Fibroblast of peridontal ligament (primary cell): ENCODE measurements at regions not wholly inside any gene's neighbourhood (a gene's known extent, or its start where the extent isn't known, plus 50 kb on each side); places are given as distances from the start of the nearest gene placed in this dataset.

Experiments
- DNase-seq: peaks from one replicate; pipeline ENCODE4 v3.0.0-alpha.2; 2010; ENCODE audit errors: extremely low read depth

DNA sequence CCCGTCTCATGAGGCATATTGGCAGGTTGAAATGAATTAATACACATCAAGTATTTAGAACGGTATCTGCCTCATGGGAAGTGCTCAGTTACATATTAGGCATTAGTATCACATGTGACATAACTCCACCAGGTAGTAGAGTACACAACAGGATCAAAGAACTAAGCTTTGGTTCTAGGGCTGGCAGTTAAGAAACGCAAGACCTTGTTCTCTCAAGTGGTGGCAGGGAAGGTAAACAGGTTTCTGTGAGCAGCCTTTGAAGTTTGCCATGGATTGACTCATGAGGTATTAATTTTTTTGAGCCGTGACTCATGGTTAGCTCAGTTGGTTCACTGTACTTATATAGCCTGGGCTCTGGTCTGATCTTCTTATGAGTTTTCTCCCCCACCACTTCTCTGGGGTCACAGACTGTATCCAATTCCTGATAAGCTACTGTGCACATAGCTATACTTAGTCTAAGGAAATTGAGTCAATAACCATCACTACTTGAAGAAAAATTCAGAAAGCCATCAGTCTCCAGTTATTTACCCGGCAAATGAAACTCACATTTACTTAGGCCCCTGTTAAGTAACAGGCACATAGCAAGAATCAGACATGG is 155.6 kb upstream of the STT3B start:
- DNase-seq: peak; percentile 47

DNA sequence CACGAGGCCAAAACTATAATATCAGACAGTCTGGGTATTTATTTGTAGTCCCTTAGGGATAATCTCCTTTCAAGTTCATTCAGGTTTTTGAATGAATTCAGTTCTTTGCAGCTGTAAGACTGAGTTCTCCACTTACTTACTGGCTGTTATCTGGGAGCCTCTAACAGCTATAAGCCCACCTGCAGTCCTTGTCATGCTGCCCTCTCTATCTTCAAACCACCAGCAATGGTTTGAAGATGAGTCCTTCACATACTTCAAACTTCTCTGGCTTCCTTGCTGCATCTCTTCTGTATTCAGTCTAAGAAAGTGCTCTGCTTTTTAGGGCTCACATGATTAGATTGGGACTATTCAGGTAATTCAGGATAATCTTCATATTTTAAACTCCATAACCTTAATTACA is 154.5 kb upstream of the STT3B start:
- no peak for DNase-seq

DNA sequence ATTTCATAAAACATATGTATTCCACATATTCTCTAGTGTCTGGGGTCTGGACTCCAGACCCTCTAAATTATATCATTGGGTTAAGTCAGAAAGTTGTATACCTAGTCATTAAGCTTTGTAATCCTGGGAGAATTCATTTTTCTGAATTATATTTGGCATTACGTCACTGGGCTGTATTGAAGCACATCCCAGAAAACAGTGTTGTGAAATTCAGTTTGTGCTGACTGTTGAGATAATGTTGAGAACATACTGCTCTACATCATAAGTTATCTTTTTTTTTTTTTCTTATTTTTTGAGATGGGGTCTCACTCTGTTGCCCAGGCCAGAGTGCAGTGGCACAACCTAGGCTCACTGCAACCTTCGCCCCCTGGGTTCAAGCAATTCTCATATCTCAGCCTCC is 153.1 kb upstream of the STT3B start:
- no peak for DNase-seq

DNA sequence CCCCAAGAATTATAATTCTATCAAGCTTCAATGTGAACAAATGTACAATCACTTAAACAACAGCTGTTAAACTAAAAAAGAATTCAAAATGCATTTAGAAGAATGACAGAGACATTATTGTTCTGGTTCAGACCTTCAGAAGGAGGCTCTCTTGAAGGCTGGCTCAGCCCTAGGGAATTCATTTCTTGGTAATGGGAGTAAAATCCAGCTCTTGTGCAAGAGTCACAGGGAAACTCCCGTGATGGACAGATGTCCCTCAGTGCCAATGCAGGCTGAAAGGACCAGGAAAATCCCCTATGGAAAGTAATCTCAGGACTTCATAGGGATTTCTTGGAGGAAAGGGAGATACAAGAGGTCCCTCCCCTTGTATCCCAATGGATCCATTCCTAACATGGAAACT is 149.9 kb upstream of the STT3B start:
- no peak for DNase-seq

DNA sequence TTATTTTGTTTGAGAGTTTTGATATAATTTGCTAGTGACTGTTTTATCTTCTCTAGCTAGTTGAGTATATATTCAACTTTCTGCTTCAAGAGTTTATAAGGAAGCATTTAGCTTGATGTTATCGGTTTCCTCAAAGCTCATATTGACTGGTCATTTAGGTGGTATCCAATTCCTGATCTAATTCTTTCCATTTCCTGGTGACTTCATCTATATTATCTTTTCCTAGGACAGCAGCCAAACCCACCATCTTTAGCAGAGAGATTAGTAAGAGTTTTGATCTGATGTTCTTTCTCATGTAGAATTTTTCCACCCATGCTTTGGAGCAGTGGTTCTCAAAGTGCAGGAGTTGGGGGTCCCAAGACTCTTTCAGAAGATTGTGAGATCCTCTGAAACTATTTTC is 148.6 kb upstream of the STT3B start:
- no peak for DNase-seq

DNA sequence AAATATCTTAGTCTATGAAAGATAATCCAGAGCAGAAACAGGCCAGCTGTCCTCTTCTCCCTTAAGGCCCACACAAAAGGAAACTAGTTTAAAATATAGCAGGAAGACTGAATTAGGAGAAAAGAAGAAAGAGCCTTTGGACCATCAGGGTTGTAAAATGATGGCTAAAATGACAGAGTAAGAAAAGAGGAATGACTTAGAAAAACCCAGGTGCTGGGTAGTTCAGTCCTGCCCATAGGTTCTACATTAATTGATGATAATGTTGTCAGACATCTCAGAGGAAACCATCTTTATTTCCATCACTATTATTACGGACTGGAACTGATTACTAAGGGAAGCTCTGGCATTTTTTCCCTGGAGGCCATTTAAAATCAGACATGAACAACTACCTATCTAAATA is 142.8 kb upstream of the STT3B start:
- DNase-seq: no peak

DNA sequence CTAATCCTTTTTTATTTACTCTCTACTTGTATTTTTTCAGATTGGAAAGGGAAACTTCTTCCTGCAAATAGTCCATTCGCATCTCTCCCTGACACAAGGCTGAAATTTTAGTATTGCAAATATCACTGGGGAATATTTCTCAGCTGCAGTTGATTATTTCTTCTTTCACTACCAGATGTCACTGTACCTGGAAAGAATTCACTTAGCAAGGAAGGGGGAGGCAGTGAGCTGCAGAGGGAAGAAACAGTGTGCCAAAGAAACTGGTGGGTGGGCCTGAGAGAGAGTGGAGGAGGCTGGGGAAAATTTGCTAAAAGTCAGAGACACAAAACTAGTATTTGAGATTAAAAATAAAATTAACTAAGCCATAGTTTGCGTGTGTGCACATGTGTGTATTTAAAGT is 142.3 kb upstream of the STT3B start:
- no peak for DNase-seq

DNA sequence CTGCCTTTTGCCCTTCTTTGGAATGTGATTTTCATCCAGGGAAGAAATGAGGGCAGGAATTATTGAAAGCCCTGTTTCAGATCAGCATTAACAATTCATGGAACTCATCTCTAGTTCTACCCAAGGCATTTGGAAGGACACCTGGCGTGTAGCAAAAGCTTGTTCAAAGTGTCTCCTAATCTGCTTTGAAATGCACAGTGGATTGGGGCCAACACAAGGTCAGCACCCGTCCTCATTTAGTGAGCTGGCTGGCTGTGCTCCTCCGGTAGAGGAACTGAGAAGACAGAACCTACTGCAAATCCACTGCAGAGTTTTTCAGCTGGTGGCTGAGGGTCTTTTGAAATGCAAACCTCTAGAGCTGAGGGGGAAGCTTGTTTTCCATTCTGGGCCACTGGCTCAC is 141.6 kb upstream of the STT3B start:
- no peak for DNase-seq

DNA sequence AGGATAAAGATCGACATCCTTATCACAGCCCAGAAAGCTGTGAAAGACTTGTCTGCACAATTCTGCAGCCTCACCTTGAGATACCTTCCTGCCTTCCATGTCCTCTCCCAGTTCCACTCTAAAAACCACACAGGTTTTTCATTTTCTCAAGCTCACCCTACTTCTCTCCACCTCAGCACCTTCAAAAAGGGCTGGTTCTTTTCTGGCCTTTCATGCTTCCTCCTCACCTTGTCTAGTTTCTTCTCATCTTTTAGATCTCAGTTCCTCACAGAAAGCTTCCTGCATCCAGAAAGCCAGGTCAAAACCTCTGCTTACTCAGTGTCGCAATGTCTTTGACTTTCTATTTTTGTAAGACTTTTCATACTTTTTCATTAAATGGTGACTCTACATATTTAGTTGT is 140.2 kb upstream of the STT3B start:
- no peak for DNase-seq

DNA sequence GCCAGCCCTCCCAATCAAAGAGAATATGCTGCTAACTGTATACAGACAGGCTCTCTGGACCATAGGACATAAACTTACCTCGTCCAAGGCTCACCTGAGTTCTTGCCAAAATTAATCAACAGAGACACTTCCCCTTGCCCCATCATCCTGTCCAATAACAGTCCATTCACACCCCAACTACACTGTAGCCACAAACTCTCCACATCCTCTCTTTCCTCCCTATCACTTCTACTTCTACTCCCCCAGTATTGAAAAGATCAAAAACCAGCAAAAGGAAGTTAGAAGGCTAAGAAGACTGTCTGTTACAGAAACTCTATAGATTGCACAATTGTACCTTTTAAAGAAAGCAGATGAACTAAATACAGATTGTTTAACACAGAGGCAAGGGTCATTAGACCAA is 133.5 kb upstream of the STT3B start:
- DNase-seq: no peak

DNA sequence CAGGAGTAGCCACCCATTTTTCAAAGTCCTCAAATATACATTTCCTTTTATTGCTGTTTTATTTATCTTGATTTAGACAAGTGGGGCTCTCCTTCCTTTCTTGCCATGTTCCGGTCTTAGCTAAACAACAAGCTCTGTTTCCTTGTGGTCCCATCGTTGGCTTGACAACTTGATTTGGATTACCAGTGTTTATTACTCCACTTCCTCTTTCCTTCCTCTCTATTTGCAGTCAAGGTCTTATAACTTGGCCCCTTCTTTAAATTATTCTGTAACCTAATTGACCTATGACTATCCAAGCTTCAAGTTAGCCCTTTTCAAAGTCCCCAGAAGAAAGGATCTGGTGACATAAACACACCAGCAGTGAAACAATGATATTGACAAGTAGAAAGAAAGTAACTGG is 130.6 kb upstream of the STT3B start:
- DNase-seq: no peak

DNA sequence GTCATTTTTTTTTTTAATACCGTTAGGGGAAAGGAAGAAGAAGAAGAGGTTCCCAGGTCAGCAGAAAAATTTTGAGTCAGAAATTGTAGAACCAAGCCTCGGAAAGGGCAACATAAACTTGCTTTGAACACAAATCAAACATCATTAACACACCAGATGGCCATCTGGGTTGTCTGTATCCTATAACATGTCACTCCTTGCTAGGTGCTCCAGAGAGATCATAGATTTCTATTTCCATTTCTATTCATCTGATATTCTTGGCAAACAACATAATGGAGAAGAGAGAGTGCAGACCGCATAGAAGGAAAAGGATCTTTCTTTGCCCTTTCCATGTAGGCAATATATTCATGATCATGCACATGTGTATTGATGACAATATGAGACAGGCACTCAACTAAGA is 129.5 kb upstream of the STT3B start:
- DNase-seq: no peak

DNA sequence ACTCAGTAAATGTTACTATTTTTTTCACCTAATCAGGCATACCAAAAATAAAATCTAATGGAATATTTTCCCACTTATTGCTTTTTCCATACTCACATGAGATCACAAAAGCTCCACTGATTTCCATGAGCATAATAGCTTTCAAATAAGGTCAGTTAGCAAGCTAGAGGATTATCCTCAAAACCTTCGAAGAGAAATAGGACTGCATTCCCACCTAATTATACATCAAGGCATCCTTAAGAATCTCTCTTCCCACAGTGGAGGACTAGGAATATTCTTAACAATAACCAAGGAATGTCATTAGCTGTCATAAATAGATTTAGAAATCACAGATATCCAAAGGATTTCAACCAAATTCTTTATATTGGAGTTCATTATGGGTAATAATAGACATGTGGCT is 127.9 kb upstream of the STT3B start:
- DNase-seq: no peak

DNA sequence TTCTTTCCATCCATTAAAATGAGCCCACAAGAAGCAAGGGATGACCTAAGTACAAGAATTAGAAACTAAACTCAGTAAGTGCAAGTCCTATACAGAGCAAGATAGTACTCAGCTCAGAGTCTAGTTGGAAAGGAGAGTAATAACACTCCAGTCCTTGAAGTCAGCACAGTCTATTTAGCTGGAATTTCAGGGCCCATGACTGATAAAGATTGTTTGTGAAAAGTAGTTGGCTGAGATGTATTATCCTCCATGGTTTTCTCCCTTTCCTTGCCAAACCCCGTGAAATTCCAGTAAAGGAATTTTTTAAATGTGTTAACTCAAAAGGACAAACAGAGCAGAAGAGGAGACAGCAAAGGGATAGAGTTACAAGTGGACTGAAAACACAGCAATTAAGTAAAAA is 127.2 kb upstream of the STT3B start:
- DNase-seq: peak; percentile 7

DNA sequence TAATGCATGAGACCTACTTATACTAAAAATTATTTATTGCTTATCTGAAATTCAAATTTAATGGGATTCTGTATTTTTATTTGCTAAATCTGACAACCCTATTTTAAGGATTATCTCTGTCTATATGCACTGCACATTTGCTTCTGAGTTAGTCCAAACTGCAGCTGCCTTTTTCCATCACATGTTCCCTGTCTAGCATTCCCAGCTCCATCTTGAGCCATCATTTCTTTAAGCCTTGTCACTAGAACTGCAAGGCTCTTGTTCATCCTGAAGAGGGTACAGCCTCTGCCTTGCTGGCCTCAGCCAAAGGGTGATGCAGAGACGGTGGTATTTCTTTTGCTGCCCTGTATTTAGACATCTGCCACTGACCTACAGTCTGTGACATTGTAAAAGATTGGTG is 125.8 kb upstream of the STT3B start:
- no peak for DNase-seq

DNA sequence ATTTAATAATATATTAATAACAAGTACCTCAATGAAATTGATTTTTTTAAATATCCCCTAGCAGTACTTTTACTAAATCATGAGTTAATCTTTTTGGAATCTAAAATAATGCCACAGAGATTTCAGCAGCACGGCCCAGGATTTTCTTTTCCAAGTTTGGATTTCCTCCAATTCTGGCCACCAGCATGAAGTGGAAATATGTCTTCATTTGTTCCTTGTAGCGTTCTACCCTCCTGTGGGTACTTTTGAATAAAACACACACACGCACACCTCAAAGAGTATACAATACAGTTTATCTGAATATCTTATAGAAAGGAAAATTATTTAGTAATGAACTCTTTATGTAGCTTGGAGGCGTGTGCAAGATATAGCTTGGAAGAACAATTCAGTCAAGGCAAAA is 125.1 kb upstream of the STT3B start:
- peak; percentile 32 for DNase-seq

DNA sequence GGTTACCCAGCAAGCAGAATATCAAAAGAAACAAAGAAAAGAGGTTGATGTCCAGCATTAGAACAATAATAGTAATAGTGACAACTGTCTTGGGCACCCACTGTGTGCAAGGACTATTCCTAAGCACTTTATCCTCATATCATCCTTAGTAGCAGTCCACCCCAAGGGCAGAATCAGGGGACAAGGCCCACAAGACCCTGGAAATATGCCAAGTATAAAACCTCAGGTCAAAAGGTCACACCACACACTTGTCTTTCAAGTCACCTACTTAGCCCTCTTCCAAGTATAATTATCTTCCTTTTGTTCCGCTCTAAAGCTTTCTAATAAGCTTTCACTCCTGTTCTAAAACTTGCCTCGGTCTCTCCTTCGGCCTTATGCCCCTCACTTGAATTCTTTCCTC is 124.0 kb upstream of the STT3B start:
- DNase-seq: no peak

DNA sequence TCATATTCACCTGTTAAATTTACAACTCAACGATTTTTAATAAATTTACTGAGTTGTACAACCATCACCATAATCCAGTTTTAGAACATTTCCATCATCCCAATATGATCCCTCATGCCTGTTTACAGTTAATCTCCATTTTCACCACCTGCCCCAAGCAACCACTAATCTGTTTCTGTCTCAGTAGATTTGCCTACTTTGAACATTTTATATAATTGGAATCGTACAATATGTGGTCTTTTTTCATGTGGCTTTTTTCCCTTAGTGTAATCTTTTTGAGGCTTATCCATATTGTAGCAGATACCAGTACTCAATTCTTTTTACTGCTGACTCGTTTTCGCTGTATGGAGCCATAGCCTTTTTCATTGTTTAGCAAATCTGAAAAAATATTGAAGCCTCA is 123.3 kb upstream of the STT3B start:
- DNase-seq: no peak

DNA sequence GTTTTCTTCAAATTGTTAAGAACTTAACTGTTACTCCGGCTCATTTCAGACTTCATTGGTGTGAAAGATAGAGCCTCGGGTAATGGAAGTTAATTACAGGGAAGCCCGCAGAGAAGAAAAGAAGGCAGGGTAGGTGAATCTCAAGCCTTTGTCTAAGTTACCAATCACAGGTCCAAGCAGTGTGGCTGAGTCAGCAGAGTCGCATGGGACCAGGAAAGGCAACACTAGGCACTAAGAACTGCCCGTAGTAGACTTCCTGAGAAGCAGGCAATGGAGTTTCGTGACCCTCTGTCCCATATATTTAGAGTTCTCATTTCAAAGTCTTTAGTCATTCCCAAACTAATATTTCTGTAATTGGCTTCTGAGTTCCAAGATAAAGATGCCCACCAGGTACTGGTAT is 122.9 kb upstream of the STT3B start:
- DNase-seq: no peak

DNA sequence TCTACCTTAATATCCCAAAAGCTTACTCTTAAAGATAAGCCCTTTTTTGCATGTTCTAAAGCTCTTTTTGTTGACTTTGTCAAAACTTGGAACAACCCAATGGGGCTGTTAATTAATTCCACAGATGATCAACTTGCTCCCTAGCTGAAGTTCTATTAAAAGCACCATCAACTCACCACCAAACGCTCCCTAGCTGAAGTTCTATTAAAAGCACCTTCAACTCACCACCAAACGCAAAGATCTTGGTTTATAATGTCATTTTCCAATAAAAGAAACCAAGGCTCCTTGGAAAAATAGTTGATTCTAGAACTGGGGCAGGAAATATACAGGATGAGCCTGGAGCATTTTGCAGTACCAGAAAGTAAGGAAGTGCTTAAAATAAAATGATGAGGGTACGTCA is 122.3 kb upstream of the STT3B start:
- DNase-seq: no peak

DNA sequence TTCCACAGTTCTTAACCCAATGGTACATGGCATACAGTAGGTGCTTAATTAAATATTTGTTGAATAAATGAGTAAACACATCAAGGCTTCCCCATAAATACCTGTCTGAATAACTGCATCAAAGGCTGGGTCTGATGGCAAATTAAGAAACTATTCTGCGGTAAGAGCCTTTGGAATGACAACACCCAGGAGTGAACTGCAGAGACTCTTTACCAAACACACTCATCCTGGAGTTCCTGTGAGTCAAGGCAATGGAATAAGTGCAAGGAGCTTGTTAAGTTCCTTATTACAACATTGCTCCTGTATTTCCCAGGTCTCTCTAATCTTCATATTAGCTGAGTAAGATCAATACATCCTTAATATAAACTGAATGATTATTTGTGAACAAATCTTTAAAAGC is 119.9 kb upstream of the STT3B start:
- no peak for DNase-seq

DNA sequence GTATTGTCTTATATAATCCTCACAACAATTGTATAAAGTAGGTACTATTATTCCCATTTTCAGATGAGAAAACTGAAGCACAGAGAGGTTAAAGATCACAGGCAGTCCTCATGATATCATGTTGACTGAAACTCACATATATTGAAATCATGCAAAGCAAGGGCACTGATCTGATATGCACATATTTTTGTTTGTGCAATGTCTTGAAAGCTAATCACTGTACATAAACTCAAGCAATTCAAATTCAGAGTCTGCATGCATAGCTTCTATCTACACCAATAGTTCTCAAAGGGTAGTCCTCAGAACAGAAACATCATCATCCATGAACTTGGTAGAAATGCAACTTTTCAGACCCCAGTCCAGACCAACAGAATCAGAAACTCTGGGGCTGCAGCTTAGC is 119.2 kb upstream of the STT3B start:
- DNase-seq: no peak

DNA sequence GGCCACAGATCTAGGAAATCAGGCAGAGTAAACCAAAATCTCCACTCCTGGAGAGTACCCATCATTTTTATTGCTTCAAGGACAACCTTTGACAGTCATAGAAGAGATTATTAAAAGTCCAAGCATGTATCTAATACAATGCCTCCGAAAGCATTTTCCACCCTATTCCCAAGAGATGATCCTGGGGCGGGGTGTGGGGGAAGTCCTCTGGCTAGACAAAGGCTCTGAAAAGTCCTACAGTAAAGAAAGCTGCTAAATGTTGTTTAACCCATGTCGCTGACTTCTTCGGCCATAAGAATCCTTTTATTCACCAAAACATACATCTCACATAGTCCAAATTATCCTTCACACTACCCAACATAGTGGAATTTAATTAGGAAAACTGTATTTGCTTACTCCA is 115.7 kb upstream of the STT3B start:
- DNase-seq: no peak

DNA sequence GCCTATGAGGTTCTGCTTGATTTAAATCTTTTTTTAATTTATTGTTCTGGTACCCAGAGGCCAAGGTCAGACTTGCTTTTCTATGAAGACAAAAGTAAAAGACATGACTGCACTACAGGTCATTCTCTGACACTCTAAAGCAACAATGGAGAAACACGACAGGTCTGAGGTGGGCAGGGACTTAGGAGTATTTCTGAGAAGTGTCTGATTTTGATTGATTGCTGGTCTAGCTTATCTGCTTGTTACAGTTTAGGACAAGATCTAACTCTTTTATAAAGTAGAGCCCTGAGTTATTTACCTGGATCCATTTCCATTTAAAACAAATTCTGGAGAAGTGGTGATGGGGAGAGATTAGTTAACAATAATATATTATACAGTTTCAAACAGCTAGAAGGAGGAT is 115.2 kb upstream of the STT3B start:
- DNase-seq: no peak

DNA sequence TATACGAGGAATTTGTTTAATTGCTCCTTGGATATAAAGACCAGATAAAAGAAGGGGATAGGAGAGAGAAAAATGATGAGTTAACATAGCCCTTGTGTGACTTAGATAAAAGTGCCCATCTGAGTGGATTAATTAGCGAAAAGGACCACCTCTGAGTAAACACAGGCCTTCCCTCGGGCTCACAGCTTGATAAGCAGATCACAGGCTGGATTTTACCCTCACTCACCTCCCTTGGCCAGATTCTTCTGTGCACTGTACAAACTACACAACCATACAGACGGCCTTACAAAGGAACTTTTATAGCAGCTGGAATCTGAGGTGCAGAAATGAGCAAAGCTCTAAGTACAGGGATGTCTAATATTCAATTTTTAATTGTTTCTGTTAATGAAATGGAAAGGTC is 112.4 kb upstream of the STT3B start:
- DNase-seq: no peak
